HT-29 (cell line): ENCODE measurements at regions not wholly inside any gene's neighbourhood (a gene's known extent, or its start where the extent isn't known, plus 50 kb on each side); places are given as distances from the start of the nearest gene placed in this dataset.

Experiments used
- DNase-seq: peaks from one replicate; pipeline ENCODE4 v3.0.0-alpha.2; 2015; ENCODE audit warnings: low spot score

DNA sequence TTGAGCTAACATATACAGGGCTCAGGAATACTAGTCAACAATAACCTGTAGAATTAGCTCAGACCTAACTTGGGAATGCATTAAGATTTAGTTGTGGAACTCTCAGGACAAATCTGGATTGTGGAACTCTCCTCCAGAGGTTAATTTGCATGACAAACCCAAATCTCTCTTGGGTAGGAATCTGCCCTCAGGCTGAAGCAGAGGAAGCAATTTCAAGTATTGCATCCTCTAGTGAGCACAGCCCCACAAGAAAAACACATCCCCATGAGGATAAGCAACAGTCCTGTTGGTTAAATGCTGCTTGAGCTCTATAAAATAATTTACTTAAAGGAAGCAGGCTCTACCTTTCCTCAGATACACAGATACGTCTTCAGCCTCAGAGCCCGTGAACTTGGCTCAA is 170.9 kb upstream of the STXBP5 start:
- no peak for DNase-seq

GRCh38 chr6:147035886-147036285 is 168.3 kb upstream of the STXBP5 start:
- no peak for DNase-seq

DNA sequence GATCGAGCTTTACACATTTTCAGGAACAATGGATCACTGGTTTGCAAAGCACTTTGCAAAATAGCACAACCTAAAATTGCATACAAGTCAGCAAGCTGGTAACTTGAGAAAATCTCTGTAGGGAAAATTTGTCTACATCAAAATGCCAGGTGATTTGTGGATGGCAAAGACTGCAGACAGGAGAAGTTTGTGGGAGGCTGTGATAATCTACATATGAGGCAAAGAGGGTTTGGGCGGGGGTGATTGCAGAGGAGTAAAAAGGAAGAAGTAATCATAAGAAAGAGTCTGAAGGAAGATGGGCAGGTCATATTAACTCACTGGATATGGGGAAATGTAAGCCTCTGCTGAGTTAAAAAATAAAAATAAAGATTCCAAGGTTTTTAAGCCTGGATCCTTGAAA is 166.3 kb upstream of the STXBP5 start:
- DNase-seq: no peak

DNA sequence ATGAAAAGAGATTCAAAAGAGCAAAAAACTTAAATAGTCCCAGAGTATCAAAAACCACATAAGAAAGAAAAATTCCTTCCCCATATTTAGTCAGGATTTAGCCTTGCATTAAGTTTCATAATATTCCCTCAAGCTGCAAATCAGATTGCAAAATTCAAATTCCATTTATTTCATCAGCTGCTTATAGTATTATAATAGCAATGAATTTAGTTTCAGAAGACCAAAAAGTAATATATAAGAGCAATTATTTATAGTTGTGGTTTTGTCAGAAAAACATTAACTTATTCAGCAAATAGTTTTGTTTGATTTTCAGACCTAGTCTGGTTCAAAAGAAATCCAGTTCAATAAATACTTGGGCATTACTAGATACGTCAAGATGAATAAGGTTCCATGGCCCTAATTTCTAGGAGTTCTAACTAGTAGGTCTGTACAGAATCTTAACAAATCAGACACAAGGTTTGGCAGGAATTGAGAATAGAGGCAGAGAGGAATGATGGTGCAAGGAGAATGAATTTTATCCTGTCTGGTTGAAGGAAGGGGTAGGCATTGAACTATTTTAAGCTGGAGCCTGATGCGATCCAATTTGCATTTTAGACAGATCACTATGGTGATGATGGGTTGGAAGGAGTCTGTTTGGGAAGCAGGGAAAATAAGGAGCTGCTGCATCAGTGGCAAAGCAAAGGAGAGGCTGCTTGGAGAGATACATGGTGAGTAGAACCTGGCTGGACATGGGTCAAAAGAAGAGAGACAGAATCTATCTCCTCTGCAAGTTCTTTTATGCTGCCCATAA is 163.9 kb upstream of the STXBP5 start:
- no peak for DNase-seq

DNA sequence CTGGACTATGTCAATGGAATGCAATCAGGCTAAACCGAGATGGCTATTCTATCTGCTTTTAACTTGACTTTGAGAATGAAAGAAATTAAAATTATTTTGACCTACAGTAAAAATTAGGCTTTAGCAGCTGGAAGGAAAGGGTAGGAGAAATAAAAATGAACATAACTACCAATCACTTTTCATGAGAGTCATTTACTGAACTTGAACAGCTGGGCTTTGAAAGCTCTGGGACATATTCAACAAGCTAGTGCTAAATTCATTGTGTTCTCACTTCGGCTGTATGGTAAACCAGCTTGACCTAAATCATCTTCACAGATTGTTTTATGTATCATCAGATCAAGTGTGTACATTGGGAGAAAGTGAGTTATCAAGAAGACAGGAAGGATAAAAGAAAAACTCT is 161.5 kb upstream of the STXBP5 start:
- DNase-seq: no peak

DNA sequence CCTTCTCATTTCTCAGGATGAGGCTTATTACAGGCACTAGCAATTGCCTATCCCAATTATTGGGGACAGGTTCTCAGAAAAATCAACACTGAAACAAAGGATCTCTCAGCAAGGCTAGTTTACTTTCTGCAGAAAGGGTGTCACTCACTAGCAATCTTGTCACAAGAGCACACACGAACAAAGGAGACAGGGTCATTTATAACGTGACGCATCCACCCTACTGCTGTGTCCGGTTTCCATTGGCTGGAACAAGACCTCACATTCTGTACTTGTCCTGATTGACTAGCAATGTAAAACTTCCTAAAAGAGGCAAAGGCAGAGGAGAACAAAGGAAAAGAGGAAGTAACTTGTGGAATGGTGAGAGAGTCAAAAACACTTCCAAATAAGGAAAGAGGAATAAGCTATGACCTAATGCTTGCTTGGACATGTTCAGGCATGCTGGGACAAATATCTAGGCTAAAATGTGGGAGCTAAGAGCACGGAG is 160.2 kb upstream of the STXBP5 start:
- DNase-seq: no peak

- DNase-seq: no peak
These were observed 157.9 kb upstream of the STXBP5 start for GRCh38 chr6:147046141-147046877.

DNA sequence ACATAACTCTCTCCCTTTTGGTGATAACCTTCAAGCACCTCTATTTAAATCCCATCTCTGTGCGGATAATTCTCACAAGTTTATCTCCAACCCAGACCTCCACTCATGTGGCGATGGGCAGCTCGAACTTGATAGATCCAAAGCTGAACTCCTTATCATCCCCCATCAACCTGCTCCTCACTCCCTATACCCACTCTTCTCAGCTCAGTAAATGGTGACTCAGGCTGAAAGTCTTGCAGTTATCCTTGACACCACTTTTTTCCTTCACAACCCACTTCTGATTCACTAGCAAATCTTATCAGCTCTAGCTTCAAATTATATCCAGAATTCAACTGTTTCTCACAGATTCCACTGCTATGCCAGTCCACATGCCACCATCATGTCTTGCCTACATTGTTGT is 155.3 kb upstream of the STXBP5 start:
- DNase-seq: no peak

DNA sequence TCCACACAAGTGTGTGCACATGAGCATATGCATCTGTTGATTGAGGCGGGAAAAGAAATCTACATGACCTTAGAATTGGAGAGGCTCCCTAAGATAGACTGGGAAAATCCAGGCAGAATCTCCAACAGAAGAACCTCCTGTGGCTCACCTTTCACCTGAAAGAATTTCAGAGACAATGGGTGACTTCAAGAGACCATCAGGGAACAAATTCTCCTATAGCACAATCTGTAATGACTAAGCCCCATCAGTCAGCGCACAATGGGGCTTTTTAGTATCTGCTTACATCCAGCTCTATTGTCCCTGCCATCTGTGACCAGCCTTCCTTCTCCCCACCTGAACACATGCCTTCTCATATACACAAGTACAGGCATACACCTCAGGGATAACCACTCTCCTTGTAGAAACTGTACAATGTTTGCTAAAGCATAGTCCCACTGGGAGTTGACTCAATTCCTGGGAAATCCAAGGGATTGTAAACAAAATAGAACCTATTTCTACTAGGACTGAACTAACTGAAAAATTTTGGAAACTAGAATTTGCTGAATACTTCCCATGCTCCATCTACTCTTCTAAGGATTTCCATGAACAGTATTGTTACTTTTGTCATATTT is 150.8 kb upstream of the STXBP5 start:
- DNase-seq: no peak

DNA sequence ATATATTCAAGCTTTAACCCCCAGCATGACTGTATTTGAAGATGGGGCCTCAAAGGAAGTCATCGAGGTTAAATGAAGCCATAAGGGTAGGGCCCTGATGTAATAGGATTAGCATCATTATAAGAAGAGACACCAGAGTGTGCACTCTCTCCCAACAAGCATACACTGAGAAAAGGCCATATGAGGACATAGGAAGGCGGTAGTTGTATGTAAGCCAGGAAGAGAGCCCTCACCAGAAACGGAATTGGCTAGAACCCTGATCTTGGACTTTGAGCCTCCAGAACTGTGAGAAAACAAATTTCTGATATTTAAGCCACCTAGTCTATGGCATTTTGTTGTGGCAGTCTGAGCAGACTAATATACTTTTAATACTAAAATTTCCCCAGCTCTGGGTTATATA is 150.1 kb upstream of the STXBP5 start:
- DNase-seq: no peak

DNA sequence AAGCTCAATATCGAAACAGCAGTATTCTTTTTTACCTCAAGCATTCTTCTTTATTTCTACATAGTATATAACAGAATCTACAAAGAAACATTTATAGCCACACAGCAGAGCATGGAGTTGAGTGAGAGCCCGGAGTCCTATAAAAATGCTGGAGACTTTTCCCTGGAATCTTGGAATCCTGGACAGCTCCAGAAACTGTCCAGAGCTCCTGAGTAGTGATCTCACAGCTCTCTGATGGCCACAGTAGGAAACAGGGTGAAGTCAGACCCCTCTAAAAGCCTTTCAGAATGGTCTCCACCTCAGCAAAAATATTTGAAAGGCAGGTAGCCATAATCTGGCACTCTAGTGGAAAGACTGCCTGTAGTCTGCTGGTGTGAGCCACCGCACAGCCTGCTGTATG is 149.3 kb upstream of the STXBP5 start:
- DNase-seq: no peak

DNA sequence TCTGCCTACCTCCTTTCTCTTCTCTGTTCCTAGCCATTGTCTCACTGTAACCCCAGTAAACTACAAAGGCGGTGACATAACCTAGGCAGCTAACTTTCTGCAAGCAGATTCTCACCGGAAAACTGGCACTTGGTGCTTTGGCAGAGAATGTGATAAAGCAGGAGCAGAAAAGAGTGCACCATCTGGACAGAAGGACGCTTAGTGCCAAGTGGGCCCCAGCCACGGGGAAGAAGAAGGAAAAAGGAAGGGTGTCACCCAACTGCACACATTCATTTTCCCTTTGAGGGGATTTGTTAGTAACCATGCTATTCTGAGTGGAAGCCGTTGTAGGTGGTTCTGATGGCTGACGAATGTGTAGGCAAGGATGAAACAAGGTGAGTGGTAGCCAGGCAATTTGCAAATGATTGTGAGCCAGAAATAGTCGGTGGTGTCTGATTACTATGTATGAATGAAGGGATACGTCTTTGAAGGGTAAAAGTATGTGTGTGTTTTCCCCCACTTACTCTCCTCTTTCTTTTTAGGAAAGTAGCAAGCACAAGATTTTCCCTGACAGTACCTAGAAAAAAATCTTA is 148.3 kb upstream of the STXBP5 start:
- DNase-seq: no peak

DNA sequence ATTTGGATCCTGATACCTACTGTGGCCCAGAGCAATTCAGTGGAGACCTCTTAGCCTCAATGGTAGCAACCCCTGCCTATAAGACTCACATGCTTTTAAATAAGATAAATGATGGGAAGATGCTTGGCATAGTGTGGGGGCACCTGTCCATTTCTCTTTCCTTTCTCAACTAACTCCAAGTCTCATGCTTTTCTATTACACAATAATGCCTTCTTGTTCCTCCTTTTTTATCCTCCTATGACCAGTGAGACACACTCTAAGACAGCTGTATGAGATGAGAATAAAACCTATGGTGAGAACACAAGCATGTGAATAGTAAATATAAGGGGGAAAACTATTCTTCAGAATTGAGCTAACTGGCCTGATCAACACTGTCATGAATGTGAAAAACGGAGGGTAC is 147.0 kb upstream of the STXBP5 start:
- no peak for DNase-seq

DNA sequence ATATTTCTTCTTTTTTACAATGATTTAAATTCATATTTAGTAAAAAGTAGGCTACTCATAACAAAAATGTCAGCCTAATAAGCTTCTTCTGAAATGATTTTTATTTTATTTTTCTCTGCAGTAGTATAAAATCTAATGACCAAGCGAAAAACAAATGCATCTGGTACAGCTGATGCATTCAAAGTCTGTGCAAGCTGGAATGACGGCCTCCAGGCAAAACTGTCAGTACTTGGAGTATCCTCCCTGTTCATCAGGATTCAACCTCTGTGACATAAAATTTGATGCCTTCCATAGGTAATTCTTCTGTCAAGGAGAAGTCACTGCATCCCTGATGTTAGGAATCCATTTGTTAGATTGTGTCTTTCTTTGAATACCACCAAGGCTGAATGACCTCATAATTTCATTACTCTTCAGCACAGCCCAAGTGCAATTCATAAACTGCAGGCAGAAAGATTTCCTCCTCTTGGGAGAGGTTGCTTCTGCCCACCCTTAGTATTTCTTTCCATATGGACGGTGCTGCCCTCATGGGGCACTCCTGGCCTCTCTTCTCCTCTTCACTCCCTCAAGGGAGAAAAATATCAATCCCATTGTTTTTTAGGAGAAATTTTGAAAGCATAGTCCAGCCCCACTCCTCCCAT is 146.4 kb upstream of the STXBP5 start:
- no peak for DNase-seq

GRCh38 chr6:147058786-147059385 is 145.3 kb upstream of the STXBP5 start:
- DNase-seq: no peak

GRCh38 chr6:147060636-147061035 is 143.6 kb upstream of the STXBP5 start:
- DNase-seq: no peak

- DNase-seq: no peak
These were observed 143.0 kb upstream of the STXBP5 start for GRCh38 chr6:147061252-147061651.

- peak; percentile 40 for DNase-seq
These were observed 140.7 kb upstream of the STXBP5 start for GRCh38 chr6:147063469-147064031.

DNA sequence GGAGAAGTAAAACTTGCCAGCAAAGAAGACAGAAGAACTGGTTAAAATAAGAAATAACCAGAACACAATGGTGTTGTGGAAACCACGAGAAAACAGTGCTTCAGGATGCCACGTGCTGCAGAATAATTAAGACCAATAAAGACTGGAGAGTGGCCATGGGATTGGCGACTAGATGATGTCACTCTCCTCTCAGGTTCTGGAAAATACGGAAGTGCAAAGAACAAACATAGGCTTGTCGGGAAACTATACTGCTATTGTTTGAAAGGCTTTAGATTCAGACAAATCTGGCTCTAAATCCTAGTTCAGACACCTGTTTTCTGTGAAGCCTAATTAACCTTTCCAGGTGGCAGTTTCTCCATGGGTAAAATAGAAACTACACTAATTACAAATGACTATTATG is 138.4 kb upstream of the STXBP5 start:
- no peak for DNase-seq

DNA sequence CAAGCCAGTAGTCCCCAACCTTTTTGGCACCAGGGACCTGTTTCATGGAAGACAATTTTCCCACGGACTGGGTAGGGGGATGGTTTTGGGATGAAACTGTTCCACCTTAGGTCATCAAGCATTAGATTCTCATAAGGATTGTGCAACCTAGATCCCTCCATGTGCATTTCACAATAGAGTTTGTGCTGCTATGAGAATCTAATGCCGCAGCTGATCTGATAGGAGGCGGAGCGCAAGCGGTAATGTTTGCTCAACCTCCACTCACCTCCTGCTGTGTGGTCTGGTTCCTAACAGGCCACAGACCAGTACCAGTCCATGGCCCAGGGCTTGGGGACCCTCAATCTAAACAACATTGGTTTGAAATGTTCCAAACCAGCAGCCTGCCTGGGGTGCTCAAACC is 137.0 kb upstream of the STXBP5 start:
- no peak for DNase-seq

- DNase-seq: no peak
These were observed 132.4 kb upstream of the STXBP5 start for GRCh38 chr6:147071776-147072175.
